ENCODE measurements at regions not wholly inside any gene's neighbourhood (a gene's known extent, or its start where the extent isn't known, plus 50 kb on each side); places are given as distances from the start of the nearest gene placed in this dataset.

GRCh38 chr22:27685970-27686369 lies 115.6 kb downstream of the MN1 start:
- TF ChIP-seq RXRA (IDR thresholded peaks at IDR 0.05; ENCODE audit: insufficient read depth, low read depth, low read length): no peak
- TF ChIP-seq CTCF (IDR thresholded peaks at IDR 0.05; ENCODE audit: control extremely low read depth in 1 of 3, insufficient read depth in 1 of 3, low read depth in 1 of 3, low read length in 3 of 3): no peak

Measured in H1 (cell line).